WERI-Rb-1 (cell line): ENCODE measurements at regions not wholly inside any gene's neighbourhood (a gene's known extent, or its start where the extent isn't known, plus 50 kb on each side); places are given as distances from the start of the nearest gene placed in this dataset.

Experiments used
- DNase-seq: peaks from one replicate; pipeline ENCODE4 v3.0.0-alpha.2; 2020
- H3K27ac ChIP-seq: fragments of 250-450 bp; sonication (Bioruptor Pico); 2 replicates; pipeline ENCODE4 v1.5.1; 2020; ENCODE audit warnings: mild to moderate bottlenecking, moderate library complexity
- H3K27me3 ChIP-seq: fragments of 250-450 bp; sonication (Bioruptor Pico); 2 replicates; pipeline ENCODE4 v1.5.1; 2021; ENCODE audit warnings: mild to moderate bottlenecking, low read depth, moderate library complexity; ENCODE audit not compliant: insufficient read depth, severe bottlenecking
- H3K36me3 ChIP-seq: fragments of 250-450 bp; sonication (Bioruptor Pico); 2 replicates; pipeline ENCODE4 v1.5.1; 2020; ENCODE audit warnings: mild to moderate bottlenecking, moderate library complexity
- H3K4me3 ChIP-seq: 2 replicates; pipeline ENCODE4 v1.5.1; 2011; ENCODE audit warnings: low read depth, mild to moderate bottlenecking, control low read depth, low read length
- H3K9me3 ChIP-seq: fragments of 250-450 bp; sonication (Bioruptor Pico); 2 replicates; pipeline ENCODE4 v1.5.1; 2021; ENCODE audit warnings: mild to moderate bottlenecking, moderate library complexity; ENCODE audit not compliant: severe bottlenecking
- CTCF ChIP-seq: IDR thresholded peaks from 2 replicates; pipeline ENCODE4 v1.5.1; 2011; ENCODE audit warnings: low read depth, mild to moderate bottlenecking, control low read depth, inconsistent platforms, low read length

- H3K36me3 ChIP-seq, result no peaks in the 10 kb centered on the region
- no peak for DNase-seq
- H3K4me3 ChIP-seq, result no peak overlapping the region
- no peak for TF ChIP-seq CTCF
- peaks cover 37% of the 10 kb centered on the region for H3K27me3 ChIP-seq
- H3K27ac ChIP-seq, result no peak overlapping the region
- H3K9me3 ChIP-seq, result no peaks in the 10 kb centered on the region
Observed at GRCh38 chr3:182118066-182118465, 406.3 kb downstream of the SOX2 start.

DNA sequence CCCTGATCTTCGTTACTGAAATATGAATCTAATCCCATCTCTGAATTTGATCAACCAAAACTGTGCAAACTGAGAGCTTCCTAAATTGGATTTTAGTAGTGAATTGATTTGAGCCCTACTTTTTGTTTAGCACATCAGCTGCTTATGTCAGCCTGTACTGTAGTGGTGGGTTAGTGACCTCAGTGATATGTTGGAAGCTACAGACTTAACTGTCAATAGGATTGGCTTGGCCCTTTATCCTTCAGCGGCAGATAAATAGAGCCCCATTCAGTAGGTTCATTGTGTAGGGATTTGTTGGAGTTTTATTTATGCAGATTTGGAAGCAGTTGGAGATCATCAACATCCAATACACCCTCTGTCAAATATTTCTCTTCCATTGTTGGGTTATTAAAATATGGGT lies 409.7 kb downstream of the SOX2 start:
- H3K9me3 ChIP-seq, result no peaks in the 10 kb centered on the region
- peaks cover 55% of the 10 kb centered on the region for H3K27me3 ChIP-seq
- H3K4me3 ChIP-seq, result no peak overlapping the region
- H3K27ac ChIP-seq, result no peak overlapping the region
- no peak for TF ChIP-seq CTCF
- DNase-seq, result no peak
- H3K36me3 ChIP-seq, result no peaks in the 10 kb centered on the region

- no peak for DNase-seq
Observed at GRCh38 chr3:182122779-182123178, 411.1 kb downstream of the SOX2 start.

DNA sequence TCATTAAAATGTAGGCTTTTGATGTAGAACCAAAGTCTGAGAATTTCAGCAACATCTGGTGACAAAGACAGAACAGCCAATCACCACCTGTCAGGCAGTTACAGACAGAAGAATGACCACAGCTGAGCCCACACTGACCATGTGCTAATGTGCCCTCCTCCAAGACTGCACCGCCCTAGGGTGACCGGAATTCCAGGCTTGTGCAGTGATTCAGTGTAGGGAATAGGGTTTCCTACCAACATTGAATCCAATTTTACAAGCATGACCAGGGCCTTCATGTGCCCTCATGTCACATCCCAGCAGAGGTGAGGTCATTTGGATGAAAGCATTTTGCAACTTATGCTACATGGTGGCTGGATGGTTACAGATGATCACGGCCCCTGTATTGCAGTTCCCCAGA lies 412.5 kb downstream of the SOX2 start:
- no peak for TF ChIP-seq CTCF
- Histone ChIP-seq H3K36me3 (no peaks in the 10 kb centered on the region), H3K27me3 (peaks cover 66% of the 10 kb centered on the region), H3K9me3 (no peaks in the 10 kb centered on the region), H3K27ac (no peak overlapping the region), H3K4me3 (no peak overlapping the region)
- no peak for DNase-seq

More at GRCh38 chr3:182122779-182123178, 411.1 kb downstream of the SOX2 start:
- Histone ChIP-seq H3K36me3 (no peaks in the 10 kb centered on the region), H3K9me3 (no peaks in the 10 kb centered on the region), H3K27ac (no peak overlapping the region), H3K27me3 (peaks cover 66% of the 10 kb centered on the region), H3K4me3 (no peak overlapping the region)
- TF ChIP-seq CTCF, result no peak

DNA sequence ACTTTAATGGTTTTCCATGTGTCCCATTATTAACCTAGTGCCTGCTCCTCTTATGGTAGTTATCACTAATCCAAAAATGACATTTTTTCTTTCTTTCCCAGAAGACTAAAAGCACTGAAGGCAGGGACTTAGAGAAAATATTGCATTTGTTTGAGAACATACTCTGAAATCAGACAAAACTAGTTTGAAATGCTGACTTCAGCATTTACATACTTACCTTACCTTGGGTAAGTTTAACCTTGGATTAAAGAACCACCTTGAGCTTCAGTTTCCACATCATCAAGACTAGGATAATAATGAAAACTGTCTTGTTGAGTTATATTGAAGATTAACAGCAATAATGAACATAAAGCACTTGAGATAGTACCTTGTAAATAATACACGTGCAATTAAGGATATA lies 413.0 kb downstream of the SOX2 start:
- no peak for DNase-seq
- TF ChIP-seq CTCF, result no peak
- Histone ChIP-seq H3K27me3 (peaks cover 68% of the 10 kb centered on the region), H3K4me3 (no peak overlapping the region), H3K9me3 (no peaks in the 10 kb centered on the region), H3K27ac (no peak overlapping the region), H3K36me3 (no peaks in the 10 kb centered on the region)

GRCh38 chr3:182129740-182130139 lies 418.0 kb downstream of the SOX2 start:
- TF ChIP-seq CTCF, result no peak
- Histone ChIP-seq H3K27ac (no peak overlapping the region), H3K4me3 (no peak overlapping the region), H3K9me3 (no peaks in the 10 kb centered on the region), H3K36me3 (no peaks in the 10 kb centered on the region), H3K27me3 (peaks cover 69% of the 10 kb centered on the region)
- no peak for DNase-seq
